GM19452 (cell line): ENCODE measurements at regions not wholly inside any gene's neighbourhood (a gene's known extent, or its start where the extent isn't known, plus 50 kb on each side); places are given as distances from the start of the nearest gene placed in this dataset.
"Not testable (repeated sequence)": the region's sequence is repeated elsewhere in the genome, so short reads cannot be mapped to it uniquely, and the experiment has no call there.

Experiments used
- ATAC-seq: cut with Tn5 transposase; IDR thresholded peaks from one replicate; pipeline ENCODE4 v1.9.1; 2021; ENCODE audit not compliant: unreplicated experiment

GRCh38 chr2:129366263-129366662, 613.2 kb upstream of the RAB6C start:
- no peak for ATAC-seq

- ATAC-seq: no peak
Measured at GRCh38 chr2:129367107-129367506, 612.4 kb upstream of the RAB6C start.

- no peak for ATAC-seq
Measured at GRCh38 chr2:129369437-129369836, 610.0 kb upstream of the RAB6C start.

GRCh38 chr2:129374452-129374851, 605.0 kb upstream of the RAB6C start:
- ATAC-seq: no peak

- no peak for ATAC-seq
Measured at GRCh38 chr2:129375632-129376425, 603.6 kb upstream of the RAB6C start.

- ATAC-seq: no peak
Measured at GRCh38 chr2:129376426-129377077, 602.9 kb upstream of the RAB6C start.

GRCh38 chr2:129377078-129377469, 602.4 kb upstream of the RAB6C start:
- no peak for ATAC-seq

- ATAC-seq: no peak
Measured at GRCh38 chr2:129378186-129378585, 601.3 kb upstream of the RAB6C start.

- peak; percentile 62 for ATAC-seq
Measured at GRCh38 chr2:129379411-129379810, 600.1 kb upstream of the RAB6C start.

- ATAC-seq: no peak
Measured at GRCh38 chr2:129381789-129382188, 597.7 kb upstream of the RAB6C start.

GRCh38 chr2:129388870-129389269, 590.6 kb upstream of the RAB6C start:
- ATAC-seq: no peak

GRCh38 chr2:129393816-129394215, 585.6 kb upstream of the RAB6C start:
- no peak for ATAC-seq

GRCh38 chr2:129396980-129397599, 582.4 kb upstream of the RAB6C start:
- ATAC-seq: no peak

GRCh38 chr2:129400826-129401225, 578.6 kb upstream of the RAB6C start:
- ATAC-seq: no peak

- ATAC-seq: no peak
Measured at GRCh38 chr2:129402076-129402475, 577.4 kb upstream of the RAB6C start.

GRCh38 chr2:129404000-129404685, 575.3 kb upstream of the RAB6C start:
- ATAC-seq: no peak

- ATAC-seq: no peak
Measured at GRCh38 chr2:129408570-129408969, 570.9 kb upstream of the RAB6C start.

- not testable (repeated sequence) for ATAC-seq
Measured at GRCh38 chr2:129417041-129417440, 562.4 kb upstream of the RAB6C start.

GRCh38 chr2:129422028-129422427, 557.4 kb upstream of the RAB6C start:
- no peak for ATAC-seq

GRCh38 chr2:129428086-129428660, 551.3 kb upstream of the RAB6C start:
- no peak for ATAC-seq

GRCh38 chr2:129430911-129431310, 548.6 kb upstream of the RAB6C start:
- ATAC-seq: no peak
